PC-3 (cell line): ENCODE measurements at regions not wholly inside any gene's neighbourhood (a gene's known extent, or its start where the extent isn't known, plus 50 kb on each side); places are given as distances from the start of the nearest gene placed in this dataset.

Source experiments
- ATAC-seq: fragments of 200-7000 bp; cut with Tn5 transposase; 2 replicates; pipeline ENCODE4 v1.9.1; 2020; ENCODE audit warnings: mild to moderate bottlenecking, moderate library complexity
- BruUV-seq: library from RNA; stranded (reverse); fragments of 400-500 nt; replicated peaks from 2 replicates; lab custom pipeline; 2021; lab: Mats Ljungman, UMichigan
- CTCF ChIA-PET: fragments of 300-600 bp; sonication (Branson Sonifier 250); formaldehyde crosslinking; loops from one replicate; lab custom pipeline; 2022; ENCODE audit warnings: antibody characterized with exemption; lab: Charles Lee
- POLR2A ChIA-PET: fragments of 300-600 bp; sonication (Branson Sonifier 250); formaldehyde crosslinking; loops from one replicate; lab custom pipeline; 2022; ENCODE audit warnings: antibody characterized with exemption; ENCODE audit not compliant: unreplicated experiment; lab: Charles Lee
- DNase-seq: peaks from one replicate; pipeline ENCODE4 v3.0.0-alpha.2; 2015
- H2AFZ ChIP-seq: fragments of 300-600 bp; sonication (generic); 2 replicates; pipeline ENCODE4 v1.6.0; 2016; ENCODE audit warnings: antibody characterized with exemption, low read length
- H3F3A ChIP-seq: fragments of 300-600 bp; sonication (generic); one replicate; pipeline ENCODE4 v1.6.0; 2017; ENCODE audit warnings: antibody characterized with exemption, low read length, control low read depth, mild to moderate bottlenecking; ENCODE audit not compliant: unreplicated experiment
- H3K27ac ChIP-seq: fragments of 300-600 bp; sonication (generic); 2 replicates; pipeline ENCODE4 v1.5.1; 2016; ENCODE audit warnings: mild to moderate bottlenecking, low read length
- H3K27me3 ChIP-seq: fragments of 300-600 bp; sonication (generic); 2 replicates; pipeline ENCODE4 v1.6.1; 2016; ENCODE audit warnings: low read length, mixed read lengths
- H3K36me3 ChIP-seq: fragments of 300-600 bp; sonication (generic); 2 replicates; pipeline ENCODE4 v1.6.1; 2016; ENCODE audit warnings: low read depth, mixed run types, low read length, mixed read lengths
- H3K4me1 ChIP-seq: fragments of 300-600 bp; sonication (generic); 2 replicates; pipeline ENCODE4 v1.5.1; 2016; ENCODE audit warnings: low read length; ENCODE audit not compliant: insufficient read depth
- H3K4me2 ChIP-seq: fragments of 300-600 bp; sonication (generic); 2 replicates; pipeline ENCODE4 v1.6.0; 2016; ENCODE audit warnings: low read length
- H3K4me3 ChIP-seq: fragments of 300-600 bp; sonication (generic); 2 replicates; pipeline ENCODE4 v1.5.1; 2016; ENCODE audit warnings: mild to moderate bottlenecking, low read length, mixed read lengths
- H3K79me2 ChIP-seq: fragments of 300-600 bp; sonication (generic); 2 replicates; pipeline ENCODE4 v1.6.1; 2017; ENCODE audit warnings: low read length, mixed read lengths
- H3K9ac ChIP-seq: fragments of 300-600 bp; sonication (generic); 2 replicates; pipeline ENCODE4 v1.6.0; 2016; ENCODE audit warnings: mild to moderate bottlenecking, low read length
- H3K9me2 ChIP-seq: fragments of 300-600 bp; sonication (generic); replicated peaks from 2 replicates; pipeline ENCODE4 v1.6.1; 2016; ENCODE audit warnings: mixed run types, low read length, mixed read lengths
- H3K9me3 ChIP-seq: fragments of 300-600 bp; sonication (generic); 2 replicates; pipeline ENCODE4 v1.6.1; 2016; ENCODE audit warnings: low read length, mixed read lengths
- H4K20me1 ChIP-seq: fragments of 300-600 bp; sonication (generic); 2 replicates; pipeline ENCODE4 v1.6.1; 2016; ENCODE audit warnings: low read length, mixed read lengths
- EZH2 ChIP-seq: fragments of 300-600 bp; sonication (generic); IDR thresholded peaks from one replicate; pipeline ENCODE4 v1.6.1; 2017; ENCODE audit warnings: antibody characterized with exemption, mild to moderate bottlenecking, low read length; ENCODE audit not compliant: unreplicated experiment
- EZH2phosphoT487 ChIP-seq: fragments of 300-600 bp; sonication (generic); IDR thresholded peaks from 2 replicates; pipeline ENCODE4 v1.6.1; 2018; ENCODE audit warnings: mild to moderate bottlenecking, antibody characterized with exemption, low read length, borderline replicate concordance
- intact Hi-C: fragments of 100-400 bp; cut with micrococcal nuclease; formaldehyde crosslinking; loops from 2 replicates; pipeline ENCODE4 v1.9.0; 2023
- TF ChIP-seq, protein P1 (sequence below): fragments of 300-600 bp; sonication (generic); conservative IDR thresholded peaks from 2 replicates; pipeline ENCODE4 v1.5.1; 2017; ENCODE audit warnings: antibody characterized with exemption, low read depth, mild to moderate bottlenecking, low read length

DNA sequence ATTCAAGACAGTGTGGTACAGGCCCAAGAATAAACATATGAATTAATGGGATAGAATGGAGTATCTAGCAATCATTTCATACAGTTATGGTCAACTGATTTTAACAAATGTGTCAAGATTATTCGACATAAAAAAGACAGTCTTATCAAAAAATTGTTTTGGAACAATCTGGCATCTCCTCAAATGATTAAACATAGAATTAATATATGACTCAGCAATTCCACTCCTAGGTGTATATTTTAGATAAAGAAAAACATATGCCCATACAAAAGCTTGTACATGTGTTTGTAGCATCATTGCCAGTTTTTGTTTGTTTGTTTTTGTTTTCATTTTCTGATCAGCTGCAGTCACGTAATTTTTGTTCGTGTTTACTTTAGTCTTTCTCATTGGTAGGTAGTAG, 1188.3 kb downstream of the BRINP3 start:
- CTCF ChIA-PET, result no interaction called here

DNA sequence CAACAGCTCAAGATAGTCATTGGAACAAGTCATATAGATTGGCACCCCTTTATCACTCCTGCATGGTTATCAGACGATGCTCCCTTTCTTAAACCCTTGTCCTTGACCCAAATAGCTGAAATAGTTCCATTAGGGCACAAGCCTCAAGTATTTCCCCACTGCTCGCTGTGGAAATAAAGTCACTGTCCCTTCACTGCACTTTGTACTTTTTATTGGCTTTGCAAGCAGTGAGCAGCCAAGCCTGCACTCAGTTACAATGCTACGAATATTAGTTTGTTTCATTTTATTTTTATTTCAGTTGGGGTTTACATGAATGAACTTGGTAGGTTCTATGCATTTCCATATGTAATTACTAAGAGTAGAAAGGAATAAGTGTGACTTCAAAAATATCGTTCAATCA, 1176.4 kb downstream of the BRINP3 start:
- POLR2A ChIA-PET, result no interaction called here
- no peaks in the 10 kb centered on the region for H3K9me2 ChIP-seq
- no TSS peak for BruUV-seq
- ATAC-seq, result no peak
- H3K36me3 ChIP-seq, result no peaks in the 10 kb centered on the region
- no peak overlapping the region for H3K4me2 ChIP-seq
- no peaks in the 10 kb centered on the region for H4K20me1 ChIP-seq
- intact Hi-C loops, result no loop called here
- DNase-seq, result no peak
- H3F3A ChIP-seq, result no peaks in the 10 kb centered on the region
- no peak overlapping the region for H3K9ac ChIP-seq
- no peak overlapping the region for H3K27ac ChIP-seq
- no peak for TF ChIP-seq EZH2
- TF ChIP-seq, protein P1, sequence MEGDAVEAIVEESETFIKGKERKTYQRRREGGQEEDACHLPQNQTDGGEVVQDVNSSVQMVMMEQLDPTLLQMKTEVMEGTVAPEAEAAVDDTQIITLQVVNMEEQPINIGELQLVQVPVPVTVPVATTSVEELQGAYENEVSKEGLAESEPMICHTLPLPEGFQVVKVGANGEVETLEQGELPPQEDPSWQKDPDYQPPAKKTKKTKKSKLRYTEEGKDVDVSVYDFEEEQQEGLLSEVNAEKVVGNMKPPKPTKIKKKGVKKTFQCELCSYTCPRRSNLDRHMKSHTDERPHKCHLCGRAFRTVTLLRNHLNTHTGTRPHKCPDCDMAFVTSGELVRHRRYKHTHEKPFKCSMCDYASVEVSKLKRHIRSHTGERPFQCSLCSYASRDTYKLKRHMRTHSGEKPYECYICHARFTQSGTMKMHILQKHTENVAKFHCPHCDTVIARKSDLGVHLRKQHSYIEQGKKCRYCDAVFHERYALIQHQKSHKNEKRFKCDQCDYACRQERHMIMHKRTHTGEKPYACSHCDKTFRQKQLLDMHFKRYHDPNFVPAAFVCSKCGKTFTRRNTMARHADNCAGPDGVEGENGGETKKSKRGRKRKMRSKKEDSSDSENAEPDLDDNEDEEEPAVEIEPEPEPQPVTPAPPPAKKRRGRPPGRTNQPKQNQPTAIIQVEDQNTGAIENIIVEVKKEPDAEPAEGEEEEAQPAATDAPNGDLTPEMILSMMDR, result no peak
- TF ChIP-seq EZH2phosphoT487, result no peak
- no peak overlapping the region for H3K4me3 ChIP-seq
- H3K9me3 ChIP-seq, result no peaks in the 10 kb centered on the region
- H3K4me1 ChIP-seq, result no peaks in the 10 kb centered on the region
- no peak overlapping the region for H2AFZ ChIP-seq
- CTCF ChIA-PET, result no interaction called here
- H3K79me2 ChIP-seq, result no peaks in the 10 kb centered on the region
- H3K27me3 ChIP-seq, result no peaks in the 10 kb centered on the region

More for the DNA sequence above, 1188.3 kb downstream of the BRINP3 start:
- Histone ChIP-seq H3K9ac (no peak overlapping the region), H3K36me3 (no peaks in the 10 kb centered on the region), H3K27ac (no peak overlapping the region), H3K4me3 (no peak overlapping the region), H3K9me2 (no peaks in the 10 kb centered on the region), H3F3A (no peaks in the 10 kb centered on the region), H3K4me1 (no peaks in the 10 kb centered on the region), H3K27me3 (no peaks in the 10 kb centered on the region), H4K20me1 (no peaks in the 10 kb centered on the region), H2AFZ (no peak overlapping the region), H3K79me2 (no peaks in the 10 kb centered on the region), H3K4me2 (no peak overlapping the region), H3K9me3 (no peaks in the 10 kb centered on the region)
- no TSS peak for BruUV-seq
- intact Hi-C loops, result no loop called here
- ATAC-seq (no peak), DNase-seq (no peak)
- POLR2A ChIA-PET, result no interaction called here
- TF ChIP-seq EZH2phosphoT487 (no peak), EZH2 (no peak)
- TF ChIP-seq, protein P1, result no peak

DNA sequence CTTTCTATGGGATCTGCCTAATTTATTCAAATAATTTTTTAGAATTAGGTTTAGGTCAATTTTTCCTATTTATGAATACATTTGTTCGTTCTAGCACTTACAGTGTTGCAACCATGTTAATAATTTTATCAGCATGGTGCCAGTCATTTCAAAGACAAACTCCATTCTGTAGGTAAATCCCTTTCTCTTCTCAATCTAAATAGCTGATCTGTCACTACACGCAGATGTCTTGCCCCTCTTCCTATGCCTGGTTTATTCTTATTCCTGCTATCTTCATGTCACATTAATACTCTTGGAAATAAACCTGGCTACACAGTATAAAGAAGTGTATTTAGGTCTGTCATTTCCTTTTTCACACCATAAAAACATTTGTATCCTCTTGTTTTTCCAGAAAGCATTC, 1172.4 kb downstream of the BRINP3 start:
- intact Hi-C loops, result no loop called here
- no peaks in the 10 kb centered on the region for H4K20me1 ChIP-seq
- no peaks in the 10 kb centered on the region for H3K9me3 ChIP-seq
- TF ChIP-seq, protein P1, result no peak
- TF ChIP-seq EZH2phosphoT487 (no peak), EZH2 (no peak)
- H3F3A ChIP-seq, result no peaks in the 10 kb centered on the region
- no peaks in the 10 kb centered on the region for H3K4me1 ChIP-seq
- H3K79me2 ChIP-seq, result no peaks in the 10 kb centered on the region
- ATAC-seq (no peak), DNase-seq (no peak)
- H3K27ac ChIP-seq, result no peak overlapping the region
- H2AFZ ChIP-seq, result no peak overlapping the region
- no peaks in the 10 kb centered on the region for H3K36me3 ChIP-seq
- H3K9me2 ChIP-seq, result no peaks in the 10 kb centered on the region
- BruUV-seq, result no TSS peak
- H3K4me2 ChIP-seq, result no peak overlapping the region
- ChIA-PET POLR2A (no interaction called here), CTCF (no interaction called here)
- no peaks in the 10 kb centered on the region for H3K27me3 ChIP-seq
- no peak overlapping the region for H3K9ac ChIP-seq
- H3K4me3 ChIP-seq, result no peak overlapping the region
